GM23338 (cell line): ENCODE measurements at regions not wholly inside any gene's neighbourhood (a gene's known extent, or its start where the extent isn't known, plus 50 kb on each side); places are given as distances from the start of the nearest gene placed in this dataset.

Experiments used
- CREB1 ChIP-seq: fragments of 250-450 bp; sonication (Bioruptor Pico); IDR thresholded peaks from 2 replicates; pipeline ENCODE4 v1.5.0; 2020; ENCODE audit warnings: low read depth, mild to moderate bottlenecking, moderate library complexity
- EZH2 ChIP-seq: fragments of 200-600 bp; sonication (generic); IDR thresholded peaks from one replicate; pipeline ENCODE4 v1.8.0; 2017; ENCODE audit warnings: antibody characterized with exemption, mild to moderate bottlenecking, low read depth; ENCODE audit not compliant: unreplicated experiment
- EZH2phosphoT487 ChIP-seq: fragments of 200-600 bp; sonication (generic); IDR thresholded peaks from one replicate; pipeline ENCODE4 v1.8.1; 2018; ENCODE audit warnings: antibody characterized with exemption; ENCODE audit not compliant: unreplicated experiment
- NANOG ChIP-seq: IDR thresholded peaks from 2 replicates; pipeline ENCODE4 v1.6.1; 2016; ENCODE audit warnings: antibody characterized with exemption, borderline replicate concordance
- POLR2AphosphoS5 ChIP-seq: IDR thresholded peaks from 2 replicates; pipeline ENCODE4 v1.6.1; 2016; ENCODE audit warnings: antibody characterized with exemption, low read depth
- REST ChIP-seq: IDR thresholded peaks from one replicate; pipeline ENCODE4 v1.6.1; 2018; ENCODE audit warnings: antibody characterized with exemption; ENCODE audit not compliant: unreplicated experiment
- STAT1 ChIP-seq: IDR thresholded peaks from one replicate; pipeline ENCODE4 v1.6.1; 2016; ENCODE audit warnings: antibody characterized with exemption; ENCODE audit not compliant: unreplicated experiment
- TF ChIP-seq, protein P1 (sequence below), 2 experiments: fragments of 200-600 bp in 1 of 2; sonication (generic) in 1 of 2; conservative IDR thresholded peaks; 2 replicates each; pipeline versions ENCODE4 v1.5.1 to v1.6.1; 2016 to 2017; ENCODE audit warnings: antibody characterized with exemption in 2 of 2, low read depth in 2 of 2, mild to moderate bottlenecking in 2 of 2, moderate library complexity in 1 of 2

DNA sequence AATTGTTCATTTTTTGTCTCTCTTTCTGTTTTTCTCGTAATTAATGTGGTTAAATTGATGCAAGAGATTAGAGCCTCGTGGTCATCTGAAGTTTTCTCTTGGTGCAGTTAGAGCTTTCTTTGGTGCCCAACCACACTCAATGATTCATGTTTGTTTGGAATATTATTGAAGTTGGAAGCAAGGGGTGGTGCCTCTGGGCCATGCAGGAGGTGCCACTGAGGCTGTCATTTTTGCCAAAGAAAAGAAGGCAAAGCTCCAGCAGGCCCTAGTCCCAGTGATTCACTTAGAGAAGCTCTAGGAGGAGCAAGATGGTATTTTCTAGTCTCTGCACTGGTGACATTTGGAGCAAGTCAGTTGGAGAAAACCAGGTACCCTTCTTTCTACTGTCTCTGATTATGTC lies 144.5 kb upstream of the RALGAPA2 start:
- TF ChIP-seq POLR2AphosphoS5 (no peak), REST (no peak), EZH2 (no peak), EZH2phosphoT487 (no peak), CREB1 (CRISPR knock-in tag) (no peak), STAT1 (no peak), NANOG (no peak)
- TF ChIP-seq, protein P1, sequence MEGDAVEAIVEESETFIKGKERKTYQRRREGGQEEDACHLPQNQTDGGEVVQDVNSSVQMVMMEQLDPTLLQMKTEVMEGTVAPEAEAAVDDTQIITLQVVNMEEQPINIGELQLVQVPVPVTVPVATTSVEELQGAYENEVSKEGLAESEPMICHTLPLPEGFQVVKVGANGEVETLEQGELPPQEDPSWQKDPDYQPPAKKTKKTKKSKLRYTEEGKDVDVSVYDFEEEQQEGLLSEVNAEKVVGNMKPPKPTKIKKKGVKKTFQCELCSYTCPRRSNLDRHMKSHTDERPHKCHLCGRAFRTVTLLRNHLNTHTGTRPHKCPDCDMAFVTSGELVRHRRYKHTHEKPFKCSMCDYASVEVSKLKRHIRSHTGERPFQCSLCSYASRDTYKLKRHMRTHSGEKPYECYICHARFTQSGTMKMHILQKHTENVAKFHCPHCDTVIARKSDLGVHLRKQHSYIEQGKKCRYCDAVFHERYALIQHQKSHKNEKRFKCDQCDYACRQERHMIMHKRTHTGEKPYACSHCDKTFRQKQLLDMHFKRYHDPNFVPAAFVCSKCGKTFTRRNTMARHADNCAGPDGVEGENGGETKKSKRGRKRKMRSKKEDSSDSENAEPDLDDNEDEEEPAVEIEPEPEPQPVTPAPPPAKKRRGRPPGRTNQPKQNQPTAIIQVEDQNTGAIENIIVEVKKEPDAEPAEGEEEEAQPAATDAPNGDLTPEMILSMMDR (conservative IDR thresholded peaks at IDR 0.05; ENCODE audit: low read depth in 2 of 2): no peak
